Stomach (tissue), 4 donors: ENCODE measurements at regions not wholly inside any gene's neighbourhood (a gene's known extent, or its start where the extent isn't known, plus 50 kb on each side); places are given as distances from the start of the nearest gene placed in this dataset.

Source experiments
- POLR2AphosphoS5 ChIP-seq, 3 donors: sonication (generic); formaldehyde crosslinking; IDR thresholded peaks; one replicate each; pipeline ENCODE4 v1.6.1; 2016; ENCODE audit warnings: antibody characterized with exemption in 3 of 3
- TF ChIP-seq, protein P1 (sequence below), 7 experiments: fragments of 450-650 bp in 4 of 7; fragments of 200-600 bp in 3 of 7; sonication (generic) in 3 of 7; IDR thresholded peaks; one replicate each; pipeline ENCODE4 v1.5.1; 2016 to 2019; ENCODE audit warnings: antibody characterized with exemption in 7 of 7, control low read depth in 2 of 7, mild to moderate bottlenecking in 1 of 7

DNA sequence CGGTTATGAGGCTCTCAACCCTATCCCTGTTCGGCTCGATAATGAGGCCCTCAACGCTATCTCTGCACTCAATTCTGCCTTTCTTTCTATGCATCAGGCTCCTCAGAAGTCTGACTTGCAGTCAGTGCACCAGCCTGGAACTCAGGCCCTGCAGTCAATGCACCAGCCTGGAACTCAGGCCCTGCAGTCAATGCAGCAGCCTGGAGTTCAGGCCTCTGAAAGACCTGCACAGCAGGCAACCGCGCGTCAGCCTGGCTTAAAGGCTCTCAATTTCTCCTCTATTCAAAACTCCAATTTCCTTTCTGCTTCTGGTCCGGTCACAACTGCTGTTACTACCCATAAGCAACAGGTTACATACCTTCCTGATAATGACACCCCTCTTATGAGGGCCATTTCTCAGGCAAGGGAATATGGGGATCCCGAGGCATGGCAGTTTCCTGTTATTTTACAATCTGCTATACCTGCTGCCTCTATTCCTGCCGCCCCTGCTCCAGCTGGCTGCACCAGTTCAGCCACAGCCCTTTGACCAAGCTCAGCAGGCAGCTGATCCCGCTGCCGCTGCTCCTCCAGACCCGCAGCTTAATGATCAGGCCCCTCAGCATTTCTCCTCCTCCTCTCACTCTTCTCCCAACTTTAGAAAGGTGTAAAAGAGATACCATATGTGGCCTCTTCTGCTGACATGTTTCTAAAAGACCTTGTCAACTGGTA is 933.6 kb upstream of the FANCL start:
- no peak for TF ChIP-seq POLR2AphosphoS5 (IDR thresholded peaks at IDR 0.05)
- TF ChIP-seq, protein P1, sequence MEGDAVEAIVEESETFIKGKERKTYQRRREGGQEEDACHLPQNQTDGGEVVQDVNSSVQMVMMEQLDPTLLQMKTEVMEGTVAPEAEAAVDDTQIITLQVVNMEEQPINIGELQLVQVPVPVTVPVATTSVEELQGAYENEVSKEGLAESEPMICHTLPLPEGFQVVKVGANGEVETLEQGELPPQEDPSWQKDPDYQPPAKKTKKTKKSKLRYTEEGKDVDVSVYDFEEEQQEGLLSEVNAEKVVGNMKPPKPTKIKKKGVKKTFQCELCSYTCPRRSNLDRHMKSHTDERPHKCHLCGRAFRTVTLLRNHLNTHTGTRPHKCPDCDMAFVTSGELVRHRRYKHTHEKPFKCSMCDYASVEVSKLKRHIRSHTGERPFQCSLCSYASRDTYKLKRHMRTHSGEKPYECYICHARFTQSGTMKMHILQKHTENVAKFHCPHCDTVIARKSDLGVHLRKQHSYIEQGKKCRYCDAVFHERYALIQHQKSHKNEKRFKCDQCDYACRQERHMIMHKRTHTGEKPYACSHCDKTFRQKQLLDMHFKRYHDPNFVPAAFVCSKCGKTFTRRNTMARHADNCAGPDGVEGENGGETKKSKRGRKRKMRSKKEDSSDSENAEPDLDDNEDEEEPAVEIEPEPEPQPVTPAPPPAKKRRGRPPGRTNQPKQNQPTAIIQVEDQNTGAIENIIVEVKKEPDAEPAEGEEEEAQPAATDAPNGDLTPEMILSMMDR (IDR thresholded peaks at IDR 0.05), result no peak
